B cell (primary cell): ENCODE measurements at regions not wholly inside any gene's neighbourhood (a gene's known extent, or its start where the extent isn't known, plus 50 kb on each side); places are given as distances from the start of the nearest gene placed in this dataset.

ENCODE experiments used
- ATAC-seq: fragments of 200-7000 bp; cut with Tn5 transposase; one replicate; pipeline ENCODE4 v1.10.0; 2021; ENCODE audit warnings: low read depth, mild to moderate bottlenecking, moderate number of reproducible peaks, moderate library complexity
- CTCF ChIA-PET: fragments of 350-600 bp; sonication (Branson Sonifier 250); formaldehyde crosslinking; loops from one replicate; lab custom pipeline; 2021; ENCODE audit warnings: antibody characterized with exemption, inconsistent platforms; lab: Charles Lee
- POLR2A ChIA-PET: fragments of 350-600 bp; sonication (Branson Sonifier 250); formaldehyde crosslinking; loops from one replicate; lab custom pipeline; 2021; ENCODE audit warnings: antibody characterized with exemption; lab: Charles Lee
- DNase-seq: peaks from one replicate; pipeline ENCODE4 v3.0.0; 2013
- H2AFZ ChIP-seq: 2 replicates; pipeline ENCODE4 v1.6.1; 2012; ENCODE audit warnings: mild to moderate bottlenecking, low read depth, low read length; ENCODE audit not compliant: insufficient read depth, poor library complexity, severe bottlenecking
- H3K27ac ChIP-seq, 2 donors: 1 replicate in 1 of 2; 2 replicates in 1 of 2; pipeline ENCODE4 v1.5.1; 2012 to 2013; ENCODE audit warnings: low read length in 2 of 2, mild to moderate bottlenecking in 2 of 2, moderate library complexity in 1 of 2
- H3K27me3 ChIP-seq, 4 experiments: fragments of 200-600 bp in 1 of 4; sonication (generic) in 1 of 4; replicated peaks in 1 of 4; 1 replicate in 2 of 4; 2 replicates in 2 of 4; pipeline versions ENCODE4 v1.6.1 to v1.7.0; 2013 to 2016; ENCODE audit warnings: low read length in 3 of 4, mild to moderate bottlenecking in 2 of 4, mixed read lengths in 1 of 4, moderate library complexity in 1 of 4; ENCODE audit not compliant: insufficient read depth in 4 of 4, control insufficient read depth in 3 of 4; ENCODE audit errors: control extremely low read depth in 1 of 4
- H3K36me3 ChIP-seq, 2 experiments: replicated peaks in 1 of 2; 1 replicate in 1 of 2; 2 replicates in 1 of 2; pipeline versions ENCODE4 v1.6.1 to v1.7.1; 2013; ENCODE audit warnings: low read length in 1 of 2; ENCODE audit not compliant: insufficient read depth in 2 of 2, control insufficient read depth in 1 of 2; ENCODE audit errors: control extremely low read depth in 1 of 2, extremely low read depth in 1 of 2
- H3K4me1 ChIP-seq, 2 donors: fragments of 200-600 bp in 1 of 2; sonication (generic) in 1 of 2; 1 replicate in 1 of 2; 2 replicates in 1 of 2; pipeline versions ENCODE4 v1.5.1 to v1.6.1; 2013 to 2017; ENCODE audit warnings: low read length in 2 of 2; ENCODE audit not compliant: control insufficient read depth in 2 of 2, insufficient read depth in 2 of 2
- H3K4me2 ChIP-seq: replicated peaks from 2 replicates; pipeline ENCODE3; 2012; ENCODE audit warnings: mild to moderate bottlenecking, low read depth, low read length; ENCODE audit not compliant: poor library complexity, severe bottlenecking
- H3K4me3 ChIP-seq, 5 experiments: fragments of 200-600 bp in 1 of 5; sonication (generic) in 1 of 5; 1 replicate in 3 of 5; 2 replicates in 2 of 5; pipeline versions ENCODE4 v1.5.1 to v1.7.0; 2011 to 2016; ENCODE audit warnings: low read length in 4 of 5, mild to moderate bottlenecking in 4 of 5, low read depth in 2 of 5, control low read depth in 1 of 5, moderate library complexity in 1 of 5; ENCODE audit not compliant: insufficient read depth in 1 of 5; ENCODE audit errors: control extremely low read depth in 1 of 5, extremely low read depth in 1 of 5
- H3K79me2 ChIP-seq: fragments of 200-600 bp; sonication (generic); one replicate; pipeline ENCODE4 v1.6.0; 2016; ENCODE audit warnings: low read length; ENCODE audit not compliant: control insufficient read depth, insufficient read depth
- H3K9ac ChIP-seq: fragments of 200-600 bp; sonication (generic); 2 replicates; pipeline ENCODE4 v1.6.1; 2017; ENCODE audit warnings: mild to moderate bottlenecking, low read length, moderate library complexity
- H3K9me3 ChIP-seq, 3 donors: one replicate each; pipeline versions ENCODE4 v1.6.1 to v1.7.1; 2013; ENCODE audit warnings: low read length in 2 of 3; ENCODE audit not compliant: control insufficient read depth in 2 of 3, insufficient read depth in 1 of 3; ENCODE audit errors: control extremely low read depth in 1 of 3
- H4K20me1 ChIP-seq: 2 replicates; pipeline ENCODE4 v1.6.0; 2012; ENCODE audit warnings: mild to moderate bottlenecking, low read length; ENCODE audit not compliant: insufficient read depth, control insufficient read depth, poor library complexity, severe bottlenecking
- H3K27ac Mint-ChIP-seq: one replicate; pipeline ENCODE4 v1.8.0; 2021; ENCODE audit warnings: mixed read lengths
- H3K27me3 Mint-ChIP-seq: one replicate; pipeline ENCODE4 v1.8.0; 2021; ENCODE audit warnings: mixed read lengths
- H3K4me1 Mint-ChIP-seq: one replicate; pipeline ENCODE4 v1.8.0; 2021; ENCODE audit warnings: mixed read lengths
- H3K4me3 Mint-ChIP-seq: one replicate; pipeline ENCODE4 v1.8.0; 2021; ENCODE audit warnings: mixed read lengths
- H3K9me3 Mint-ChIP-seq: one replicate; pipeline ENCODE4 v1.8.0; 2022; ENCODE audit warnings: mixed read lengths; ENCODE audit not compliant: insufficient read depth
- EZH2 ChIP-seq: IDR thresholded peaks from 2 replicates; pipeline ENCODE4 v1.6.1; 2012; ENCODE audit warnings: borderline replicate concordance, low read depth, mild to moderate bottlenecking, moderate library complexity, low read length; ENCODE audit not compliant: insufficient read depth, poor library complexity, severe bottlenecking
- WGBS: methylation state at CpG from one replicate; pipeline ENCODE4 v1.1.5; 2013; ENCODE audit warnings: missing lambda C conversion rate; ENCODE audit not compliant: insufficient coverage; 5-methylcytosine and 5-hydroxymethylcytosine counted together
- intact Hi-C: fragments of 100-400 bp; cut with micrococcal nuclease; formaldehyde crosslinking; loops from one replicate; pipeline ENCODE4 v1.10.0; 2022
- TF ChIP-seq, protein P1 (sequence below): fragments of 200-600 bp; IDR thresholded peaks from one replicate; pipeline ENCODE4 v1.8.0; 2022; ENCODE audit warnings: antibody characterized with exemption, mild to moderate bottlenecking

DNA sequence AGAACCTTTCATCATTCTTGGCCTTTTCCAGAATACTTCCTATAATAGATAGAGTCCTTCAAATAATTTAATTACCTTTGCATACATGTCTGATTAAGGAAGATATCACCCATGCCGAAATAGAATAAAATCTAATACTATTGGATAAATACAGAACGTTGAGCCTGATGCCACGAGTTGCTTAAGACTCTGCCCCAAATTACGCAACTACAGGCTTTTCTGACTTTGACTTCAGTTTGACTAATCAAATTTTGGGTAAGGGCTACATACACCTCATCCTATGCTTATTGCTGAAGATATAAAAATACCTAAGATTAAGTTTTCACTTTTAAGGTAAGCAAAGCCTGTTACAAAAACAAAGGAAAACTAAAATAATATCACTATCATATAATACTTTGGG lies 1065.1 kb upstream of the NRXN1 start:
- Mint-ChIP-seq H3K9me3 (no peaks in the 10 kb centered on the region), H3K4me1 (no peaks in the 10 kb centered on the region), H3K27me3 (no peaks in the 10 kb centered on the region), H3K27ac (no peak overlapping the region), H3K4me3 (no peak overlapping the region)
- Histone ChIP-seq H3K36me3 (no peaks in the 10 kb centered on the region), H3K79me2 (no peaks in the 10 kb centered on the region), H4K20me1 (no peaks in the 10 kb centered on the region), H3K9ac (no peak overlapping the region), H3K4me3 (no peak overlapping the region), H2AFZ (no peak overlapping the region), H3K4me1 (no peaks in the 10 kb centered on the region), H3K27ac (no peak overlapping the region), H3K27me3 (no peaks in the 10 kb centered on the region), H3K4me2 (no peak overlapping the region), H3K9me3 (no peaks in the 10 kb centered on the region)
- ChIA-PET POLR2A (no interaction called here), CTCF (no interaction called here)
- TF ChIP-seq, protein P1, sequence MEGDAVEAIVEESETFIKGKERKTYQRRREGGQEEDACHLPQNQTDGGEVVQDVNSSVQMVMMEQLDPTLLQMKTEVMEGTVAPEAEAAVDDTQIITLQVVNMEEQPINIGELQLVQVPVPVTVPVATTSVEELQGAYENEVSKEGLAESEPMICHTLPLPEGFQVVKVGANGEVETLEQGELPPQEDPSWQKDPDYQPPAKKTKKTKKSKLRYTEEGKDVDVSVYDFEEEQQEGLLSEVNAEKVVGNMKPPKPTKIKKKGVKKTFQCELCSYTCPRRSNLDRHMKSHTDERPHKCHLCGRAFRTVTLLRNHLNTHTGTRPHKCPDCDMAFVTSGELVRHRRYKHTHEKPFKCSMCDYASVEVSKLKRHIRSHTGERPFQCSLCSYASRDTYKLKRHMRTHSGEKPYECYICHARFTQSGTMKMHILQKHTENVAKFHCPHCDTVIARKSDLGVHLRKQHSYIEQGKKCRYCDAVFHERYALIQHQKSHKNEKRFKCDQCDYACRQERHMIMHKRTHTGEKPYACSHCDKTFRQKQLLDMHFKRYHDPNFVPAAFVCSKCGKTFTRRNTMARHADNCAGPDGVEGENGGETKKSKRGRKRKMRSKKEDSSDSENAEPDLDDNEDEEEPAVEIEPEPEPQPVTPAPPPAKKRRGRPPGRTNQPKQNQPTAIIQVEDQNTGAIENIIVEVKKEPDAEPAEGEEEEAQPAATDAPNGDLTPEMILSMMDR, result no peak
- no peak for TF ChIP-seq EZH2
- ATAC-seq (no peak), DNase-seq (no peak)
- intact Hi-C loops, result no loop called here
- 92% methylated on average over 2 of the region's 4 CpGs for WGBS

DNA sequence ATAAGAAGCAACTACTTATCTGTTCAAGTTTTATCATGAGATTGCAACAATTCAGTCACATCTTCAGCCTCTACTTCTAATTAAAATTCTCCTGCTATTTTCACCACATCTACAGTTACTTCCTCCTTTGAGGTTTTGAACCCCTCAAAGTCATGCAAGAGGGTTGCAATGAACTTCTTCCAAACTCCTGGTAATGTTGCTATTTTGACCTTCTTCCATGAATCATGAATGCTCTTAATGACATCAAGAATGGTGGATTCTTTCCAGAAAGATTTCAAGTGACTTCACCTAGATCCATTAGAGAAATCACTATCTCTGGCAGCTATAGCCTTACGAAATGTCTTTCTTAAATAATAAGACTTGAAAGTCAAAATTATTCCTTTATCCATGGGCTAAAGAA lies 1052.8 kb upstream of the NRXN1 start:
- Histone ChIP-seq H4K20me1 (no peaks in the 10 kb centered on the region), H2AFZ (no peak overlapping the region), H3K4me1 (no peaks in the 10 kb centered on the region), H3K27me3 (no peaks in the 10 kb centered on the region), H3K9me3 (no peaks in the 10 kb centered on the region), H3K4me3 (no peak overlapping the region), H3K27ac (no peak overlapping the region), H3K9ac (no peak overlapping the region), H3K4me2 (no peak overlapping the region), H3K79me2 (no peaks in the 10 kb centered on the region), H3K36me3 (no peaks in the 10 kb centered on the region)
- no peak overlapping the region for H3K27ac Mint-ChIP-seq
- ATAC-seq (no peak), DNase-seq (no peak)
- intact Hi-C loops, result no loop called here
- TF ChIP-seq EZH2, result no peak
- TF ChIP-seq, protein P1, result no peak
- no peaks in the 10 kb centered on the region for H3K27me3 Mint-ChIP-seq
- WGBS, result no CpG with 5 or more reads among the region's 1 CpG
- H3K4me3 Mint-ChIP-seq, result no peak overlapping the region
- POLR2A ChIA-PET, result no interaction called here
- H3K9me3 Mint-ChIP-seq, result no peaks in the 10 kb centered on the region
- peaks cover 2% of the 10 kb centered on the region for H3K4me1 Mint-ChIP-seq
- CTCF ChIA-PET, result no interaction called here
